Stimulated activated CD4-positive, alpha-beta T cell treated with anti-CD3 and anti-CD28 coated beads, Interleukin-15, amount 100 ng/mL, for 1 hour (primary cell): ENCODE measurements at regions not wholly inside any gene's neighbourhood (a gene's known extent, or its start where the extent isn't known, plus 50 kb on each side); places are given as distances from the start of the nearest gene placed in this dataset.
"Not testable (repeated sequence)": the region's sequence is repeated elsewhere in the genome, so short reads cannot be mapped to it uniquely, and the experiment has no call there.

Source experiments
- DNase-seq, 2 donors: peaks; one replicate each; pipeline ENCODE4 v3.0.0-alpha.2; 2020; ENCODE audit warnings: low read depth in 1 of 2, low spot score in 1 of 2

DNA sequence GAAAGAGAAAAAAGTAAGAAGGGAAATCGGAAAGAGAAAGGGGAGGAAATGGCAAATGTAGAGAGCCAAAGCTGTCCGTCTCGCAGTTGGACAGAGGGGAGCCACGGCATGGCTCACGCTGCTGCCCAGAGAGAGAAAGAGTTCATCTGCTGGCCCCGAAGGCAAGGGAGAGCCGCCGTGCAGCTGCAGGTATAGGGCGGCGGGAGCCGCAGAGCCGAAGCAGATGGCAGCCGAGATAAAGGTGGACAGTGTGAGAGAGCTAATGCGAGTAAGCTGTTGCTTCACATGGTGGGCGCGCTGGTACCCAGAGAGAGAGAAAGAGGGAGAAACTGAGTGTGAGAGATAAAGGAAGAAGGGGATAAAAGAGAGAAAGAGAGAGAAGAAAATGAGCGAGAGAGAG, 188.4 kb upstream of the PPP1R26 start:
- DNase-seq, result no peak

DNA sequence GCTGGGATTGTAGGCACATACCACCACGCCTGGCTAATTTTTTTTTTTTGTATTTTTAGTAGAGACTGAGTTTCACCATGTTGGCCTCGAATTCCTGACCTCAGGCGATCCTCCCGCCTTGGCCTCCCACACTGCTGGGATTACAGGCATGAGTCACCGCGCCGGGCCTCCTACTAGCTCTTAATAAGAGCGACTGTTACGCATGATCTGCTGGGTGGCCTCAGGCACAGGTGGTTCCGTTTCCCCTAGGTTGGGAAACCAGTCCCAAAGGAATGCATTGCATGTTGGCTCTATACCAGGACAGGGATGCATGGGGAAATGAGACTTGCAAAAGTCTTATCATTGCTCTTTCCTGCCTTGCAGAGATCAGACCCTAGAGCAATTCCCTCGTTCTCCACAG, 184.7 kb upstream of the PPP1R26 start:
- DNase-seq, result no peak

DNA sequence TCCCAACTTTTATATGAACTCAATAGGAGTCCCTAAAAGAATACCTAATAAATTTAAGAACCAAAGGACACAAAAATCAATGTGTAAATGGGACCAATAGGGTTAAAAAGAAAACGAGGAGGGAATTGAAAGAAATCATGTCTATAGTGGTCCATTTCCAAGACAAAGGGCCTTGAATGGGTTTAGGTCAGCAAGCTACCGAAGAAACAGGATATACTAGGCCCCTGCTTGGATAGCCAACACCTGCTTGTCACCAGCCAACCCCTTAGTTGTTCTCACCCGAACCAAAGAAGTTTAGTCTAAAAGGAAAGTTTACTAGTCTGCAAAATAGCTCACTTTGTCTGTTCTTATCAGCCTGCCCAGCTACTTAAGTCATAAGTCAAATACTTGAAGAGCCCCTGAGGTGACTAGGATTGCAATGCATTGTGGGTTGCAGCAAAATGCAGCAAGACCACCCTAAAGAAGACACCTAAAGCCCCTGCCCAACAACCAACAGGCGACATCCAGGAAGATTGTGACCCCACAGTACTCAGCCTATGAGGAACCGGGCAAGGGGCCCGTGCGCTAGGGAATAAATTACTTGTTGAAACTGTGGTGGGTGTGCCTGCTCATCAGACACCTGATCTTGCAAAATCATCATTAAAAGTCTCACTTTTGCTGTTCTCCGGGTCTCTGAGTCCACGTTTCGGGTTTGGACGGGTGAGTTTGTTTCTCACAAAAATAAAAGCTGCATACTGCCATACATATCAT, 183.9 kb upstream of the PPP1R26 start:
- DNase-seq, result no peak

DNA sequence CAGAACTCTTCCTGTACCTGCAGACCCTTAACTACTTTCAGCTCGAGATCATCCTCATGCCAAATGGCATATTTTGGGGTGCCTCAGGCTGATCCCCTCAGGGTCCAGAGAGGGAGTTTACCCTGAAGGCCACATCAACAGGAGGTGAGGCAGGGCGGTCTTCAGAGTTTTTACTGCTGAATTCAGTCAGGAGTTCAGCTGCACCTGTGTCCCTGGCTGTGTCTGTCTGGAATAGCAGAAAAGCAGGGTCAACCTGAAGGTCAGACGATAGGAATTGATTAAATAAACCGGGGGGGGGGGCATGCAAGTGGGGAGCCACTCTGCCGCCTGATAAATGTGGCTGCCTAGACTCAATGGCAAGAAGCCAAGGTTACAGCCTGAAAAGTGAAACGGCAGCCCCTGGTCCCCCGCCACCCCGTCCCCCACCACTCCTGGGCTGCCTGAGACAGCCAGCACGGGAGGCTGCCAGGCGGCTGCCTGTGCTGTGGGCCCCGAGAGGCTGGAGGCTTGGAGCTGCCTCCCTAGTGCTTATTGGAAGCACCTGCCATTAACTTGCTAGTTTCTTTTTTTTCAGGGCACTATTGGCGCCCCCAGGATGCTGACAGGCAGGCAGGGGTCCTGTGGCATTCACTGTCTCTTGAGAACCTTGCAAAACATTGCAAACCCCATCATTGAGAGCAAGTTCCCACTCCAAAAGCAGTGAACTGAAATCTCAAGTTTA, 182.7 kb upstream of the PPP1R26 start:
- DNase-seq, result no peak

DNA sequence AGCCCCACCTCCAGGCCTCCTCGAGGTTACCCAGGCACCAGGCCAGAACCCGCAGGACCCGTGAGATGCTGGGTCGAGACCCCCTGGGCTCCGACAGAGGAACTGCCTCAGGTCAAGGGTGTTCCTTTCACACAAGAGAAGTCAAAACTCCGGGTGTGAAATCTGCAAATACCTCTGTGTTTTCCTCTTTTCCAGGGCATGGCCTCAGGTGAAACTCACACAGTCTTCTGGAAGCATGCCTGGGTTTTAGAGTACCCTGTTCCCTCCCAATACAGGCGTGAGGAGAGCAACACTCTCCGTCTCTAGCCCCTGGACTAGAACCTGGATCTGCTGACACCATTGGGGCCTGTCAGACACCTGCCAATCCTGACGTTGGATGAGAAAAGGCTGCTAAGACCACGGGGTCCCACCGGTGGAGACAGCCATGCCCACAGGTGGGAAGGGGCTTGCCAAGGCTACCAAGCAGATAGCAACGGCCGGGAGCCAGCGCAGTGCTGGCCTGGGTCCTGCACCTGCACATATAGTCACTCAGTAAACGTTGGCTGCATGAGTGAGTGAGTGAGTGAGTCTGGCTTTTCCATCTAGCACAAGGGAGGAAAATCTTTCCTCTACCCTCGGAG, 182.0 kb upstream of the PPP1R26 start:
- no peak for DNase-seq

DNA sequence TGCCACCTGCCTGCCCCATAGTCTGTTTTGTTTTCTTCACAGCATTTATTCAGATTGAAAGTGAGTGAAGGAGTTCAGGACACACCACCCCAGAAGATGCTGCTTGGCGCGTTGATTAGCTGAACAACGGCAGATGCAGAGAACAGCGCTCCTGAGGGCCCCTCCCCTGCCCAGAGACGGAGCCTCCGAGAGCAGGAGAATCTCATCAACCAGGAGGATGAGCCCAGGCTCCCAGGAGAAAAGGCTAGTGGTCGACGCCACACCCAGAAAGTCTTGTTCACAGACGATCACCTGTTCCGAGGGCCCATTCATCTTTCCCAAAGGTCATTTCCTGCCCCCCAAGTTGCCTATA, 180.4 kb upstream of the PPP1R26 start:
- DNase-seq, result no peak

DNA sequence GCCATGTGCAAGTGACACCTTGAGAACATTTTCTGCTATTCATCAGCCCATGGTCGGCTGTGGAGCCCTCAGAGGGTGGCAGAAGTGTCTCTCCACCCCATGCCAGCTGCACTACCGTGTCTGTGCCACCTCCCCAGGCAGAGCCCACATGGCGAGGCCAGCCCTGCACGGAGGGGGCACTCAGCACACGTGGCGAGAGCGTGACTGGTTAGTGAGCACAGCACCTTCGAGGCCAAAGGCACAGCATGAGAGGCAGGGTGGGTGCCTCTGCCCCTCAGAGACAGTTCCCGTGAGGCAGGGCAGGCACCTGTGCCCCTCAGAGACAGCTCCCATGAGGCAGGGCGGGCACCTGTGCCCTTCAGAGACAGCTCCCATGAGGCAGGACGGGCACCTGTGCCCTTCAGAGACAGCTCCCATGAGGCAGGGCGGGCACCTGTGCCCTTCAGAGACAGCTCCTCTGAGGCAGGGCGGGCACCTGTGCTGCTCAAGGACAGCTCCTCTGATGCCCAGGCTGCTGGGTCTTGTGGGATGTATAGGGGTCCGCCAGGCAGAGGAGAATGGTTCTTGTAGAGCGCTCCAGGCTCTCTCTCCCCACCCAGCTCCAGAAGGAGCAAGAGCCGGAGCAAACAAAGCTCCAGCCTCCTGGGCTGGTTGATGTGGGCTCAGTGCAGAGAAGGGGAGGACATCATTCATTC, 179.8 kb upstream of the PPP1R26 start:
- no peak for DNase-seq

DNA sequence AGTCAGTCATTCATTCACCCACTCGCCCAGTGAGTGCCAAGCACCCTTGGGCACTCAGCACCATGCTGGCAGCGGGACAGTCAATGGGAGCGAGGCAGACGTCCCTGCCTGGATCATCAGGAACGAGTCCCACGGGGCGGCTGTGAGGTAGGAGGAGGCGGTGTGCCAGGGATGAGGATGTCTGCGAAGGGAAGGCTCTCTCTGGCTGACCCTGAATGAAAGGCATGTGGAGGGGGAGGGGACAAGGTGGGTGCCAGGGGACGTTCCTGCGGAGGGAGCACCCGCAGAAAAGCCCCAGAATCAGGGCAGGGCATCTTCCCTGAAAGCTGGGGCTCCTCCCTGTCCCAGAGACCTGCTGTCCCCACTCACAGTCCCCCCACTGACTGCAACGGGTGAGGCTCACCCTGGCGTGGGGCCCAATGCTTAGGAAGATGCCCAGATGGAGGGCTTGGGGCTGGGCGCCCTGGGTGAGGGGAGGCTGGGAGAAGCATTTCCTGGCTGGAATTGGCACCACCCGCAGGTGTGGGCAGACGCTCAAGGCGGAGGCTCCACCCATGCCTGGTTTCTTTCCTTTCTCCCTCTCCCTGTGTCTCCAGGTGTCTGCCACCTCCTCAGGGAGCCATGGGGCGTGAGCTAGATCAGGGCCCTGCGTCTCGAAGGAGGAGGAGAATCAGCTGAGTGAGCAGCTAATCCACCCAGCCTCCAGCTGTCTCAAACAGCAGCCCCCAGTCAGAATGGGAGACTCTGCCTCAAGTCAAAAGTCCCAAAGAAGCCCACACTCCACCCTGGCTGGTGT, 179.0 kb upstream of the PPP1R26 start:
- no peak for DNase-seq

DNA sequence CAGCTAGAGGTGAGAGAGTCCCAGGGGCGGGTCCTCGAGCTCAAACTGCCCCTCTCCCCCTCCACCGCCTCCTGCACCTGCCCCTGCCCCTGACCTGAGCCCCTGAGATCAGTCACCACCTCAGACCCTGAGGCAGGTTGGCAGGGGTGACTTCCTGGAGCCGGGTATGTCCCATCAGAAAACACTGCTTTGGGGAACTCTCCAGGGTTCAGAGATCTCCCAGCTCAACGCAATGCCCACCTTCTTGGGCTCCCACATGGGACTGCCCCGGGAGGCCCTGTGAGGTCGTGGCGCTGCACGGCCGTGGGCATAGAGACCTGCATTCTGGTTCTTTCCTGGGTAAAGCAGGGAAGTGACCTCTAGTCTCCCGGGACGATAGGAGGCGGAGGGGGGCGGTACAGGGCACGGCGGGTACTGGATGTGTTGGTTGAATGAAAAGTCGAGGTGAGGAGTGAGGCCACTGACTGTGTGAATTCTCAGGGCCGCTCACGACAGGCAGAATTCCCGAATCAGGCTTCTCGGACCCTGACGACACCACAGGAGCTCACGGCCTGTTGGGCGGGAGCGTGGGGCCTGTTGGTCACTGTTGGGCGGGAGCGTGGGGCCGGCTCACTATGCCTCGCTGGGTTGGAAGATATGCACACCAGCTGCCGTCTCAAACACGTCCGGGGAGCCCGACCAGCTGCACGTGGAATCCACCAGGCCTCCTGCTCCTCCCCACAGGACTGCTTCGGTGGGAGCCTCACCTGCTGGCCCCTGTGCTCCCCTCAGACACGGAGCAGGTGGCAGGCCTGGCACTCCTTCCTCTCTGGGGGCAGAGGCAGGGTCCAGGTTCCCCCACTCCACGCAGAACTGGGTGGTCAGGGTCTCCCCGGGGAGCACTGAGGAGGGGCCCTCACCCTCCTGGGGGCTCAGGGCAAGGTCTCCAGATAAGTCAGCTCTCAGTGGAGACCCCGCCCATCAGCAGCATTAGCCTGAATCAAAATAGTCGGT, 178.0 kb upstream of the PPP1R26 start:
- DNase-seq, result no peak

DNA sequence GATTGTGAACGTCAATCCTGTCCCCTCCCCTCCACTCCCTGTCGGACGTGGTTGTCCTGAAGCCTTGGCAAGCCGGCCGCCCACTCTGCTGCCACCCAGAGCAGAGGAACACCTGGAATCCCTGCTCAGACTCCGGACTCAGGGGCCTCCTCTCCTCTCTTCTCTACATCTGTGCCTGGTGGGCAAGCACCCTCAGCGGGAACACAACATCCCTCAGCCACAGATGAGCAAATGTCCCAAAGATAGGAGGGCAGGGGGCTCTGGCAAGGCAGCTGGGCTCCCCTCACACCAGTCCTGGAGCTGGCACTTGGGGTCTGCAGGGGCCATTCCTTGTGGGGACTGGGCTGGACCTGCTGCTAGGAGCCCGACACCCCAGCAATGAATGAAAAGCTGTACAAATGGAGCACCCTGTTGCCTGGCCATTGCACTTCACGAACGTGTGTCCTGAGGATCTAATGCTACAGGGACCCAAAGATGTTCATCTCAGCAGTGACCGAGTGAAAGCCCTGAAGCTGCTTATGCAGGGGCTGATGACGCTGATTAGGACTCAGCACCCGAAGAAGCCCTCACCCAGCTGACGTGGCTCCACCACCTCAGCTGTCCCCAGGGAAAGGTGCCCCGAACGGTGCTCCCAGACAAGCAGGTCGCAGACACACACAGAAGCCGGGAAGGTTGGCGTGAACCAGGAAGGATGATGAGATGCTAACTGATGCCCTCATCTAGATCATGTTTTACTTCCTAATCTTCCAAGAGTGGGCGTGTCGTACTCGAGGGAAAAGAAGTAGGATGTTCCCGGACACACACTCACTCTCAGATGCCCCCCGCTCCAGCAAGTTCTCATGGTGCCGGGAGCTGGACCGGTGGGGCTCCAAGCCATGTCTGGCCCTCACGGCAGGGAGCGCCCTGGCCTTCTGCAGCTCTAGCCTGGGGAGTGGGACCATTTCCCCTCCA, 177.0 kb upstream of the PPP1R26 start:
- no peak for DNase-seq

DNA sequence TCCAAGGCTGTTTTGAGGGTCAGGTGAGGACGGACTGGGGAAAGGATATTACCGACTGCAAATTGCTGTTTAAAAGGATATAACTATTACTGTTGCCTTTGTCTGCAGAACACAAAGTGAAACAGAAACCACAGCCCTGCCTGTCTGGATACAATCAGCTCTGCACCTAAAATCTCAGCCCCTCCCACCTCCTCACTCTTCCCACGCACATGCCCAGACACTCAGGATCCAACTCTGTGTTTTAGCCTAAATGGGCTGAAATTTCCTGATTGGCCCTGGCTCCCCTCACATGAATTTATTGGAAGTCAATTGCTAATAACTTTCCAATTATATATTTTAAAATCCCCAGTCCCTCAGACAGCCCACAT, 176.3 kb upstream of the PPP1R26 start:
- DNase-seq, result no peak

DNA sequence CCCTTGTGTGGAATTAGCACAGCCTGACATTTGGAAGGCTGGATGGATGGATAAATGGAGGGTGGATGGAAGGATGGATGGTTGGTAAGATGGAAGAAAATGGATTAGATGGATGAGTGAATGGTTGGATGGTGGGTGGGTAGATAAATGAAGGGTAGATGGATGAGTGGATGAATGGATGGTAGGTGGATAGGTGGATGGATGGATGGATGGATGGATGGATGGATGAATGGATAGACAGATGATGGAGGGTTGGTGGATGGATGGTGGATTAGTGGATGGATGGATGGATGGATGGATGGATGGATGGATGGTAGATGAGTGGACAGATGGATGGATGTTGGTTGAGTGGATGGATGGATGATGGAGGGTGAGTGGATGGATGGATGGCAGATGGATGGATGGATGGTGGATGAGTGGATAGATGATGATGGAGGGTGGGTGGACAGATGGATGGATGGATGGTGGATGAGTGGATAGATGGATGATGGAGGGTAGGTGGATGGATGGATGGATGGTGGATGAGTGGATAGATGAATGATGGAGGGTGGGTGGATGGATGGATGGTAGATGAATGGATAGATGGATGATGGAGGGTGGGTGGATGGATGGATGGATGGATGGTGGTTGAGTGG, 175.6 kb upstream of the PPP1R26 start:
- DNase-seq, result no peak

DNA sequence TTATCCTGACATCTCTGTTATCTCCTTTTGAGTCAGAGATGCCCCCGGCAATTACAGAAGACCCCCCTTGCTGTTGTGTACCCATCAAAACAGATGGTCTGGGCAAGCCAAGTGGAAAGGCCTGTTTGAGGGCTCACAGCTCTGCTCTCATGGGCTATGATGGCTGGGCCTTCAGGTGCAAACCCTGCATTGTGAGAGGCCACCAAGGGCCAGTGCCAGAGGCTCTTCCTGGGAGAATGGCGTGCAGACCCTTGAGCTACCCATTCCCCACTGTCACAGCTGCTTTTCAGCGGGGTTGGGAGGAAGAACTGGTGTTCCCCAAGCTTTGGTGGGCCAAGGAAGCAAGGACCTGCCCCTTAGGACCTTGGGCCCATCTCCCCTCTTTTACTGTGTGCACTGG, 174.7 kb upstream of the PPP1R26 start:
- no peak for DNase-seq

DNA sequence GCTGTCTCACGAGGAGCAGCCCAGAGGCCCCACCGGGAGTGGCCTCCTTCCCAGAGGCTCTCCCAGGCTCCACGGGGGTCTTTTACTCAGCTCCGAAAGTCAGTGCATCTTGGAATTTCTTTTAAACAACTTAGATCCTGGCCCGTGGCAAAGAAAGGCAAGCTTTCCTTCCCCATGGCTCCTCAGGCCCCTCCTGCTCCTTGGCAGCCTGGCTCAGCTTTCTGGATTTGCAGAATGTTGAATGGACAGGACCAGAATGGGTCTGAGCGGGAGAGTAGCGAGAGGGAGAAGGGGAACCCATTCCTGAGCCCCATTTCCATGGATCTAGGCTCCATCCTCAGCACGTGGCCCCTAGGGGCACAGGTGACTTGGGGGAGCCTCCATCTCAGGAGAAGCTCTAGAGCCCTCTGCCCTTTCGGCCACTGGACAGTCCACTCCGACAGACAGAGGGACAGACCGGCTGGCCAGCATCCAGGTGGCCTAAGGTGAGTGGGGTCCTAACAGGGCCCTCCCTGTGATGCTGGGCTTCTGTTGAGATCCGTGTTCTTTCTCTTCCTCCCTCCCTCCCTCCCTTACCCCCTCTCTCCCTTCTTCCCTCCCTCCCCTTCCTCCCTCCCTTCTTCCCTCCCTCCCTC, 173.9 kb upstream of the PPP1R26 start:
- DNase-seq, result no peak

DNA sequence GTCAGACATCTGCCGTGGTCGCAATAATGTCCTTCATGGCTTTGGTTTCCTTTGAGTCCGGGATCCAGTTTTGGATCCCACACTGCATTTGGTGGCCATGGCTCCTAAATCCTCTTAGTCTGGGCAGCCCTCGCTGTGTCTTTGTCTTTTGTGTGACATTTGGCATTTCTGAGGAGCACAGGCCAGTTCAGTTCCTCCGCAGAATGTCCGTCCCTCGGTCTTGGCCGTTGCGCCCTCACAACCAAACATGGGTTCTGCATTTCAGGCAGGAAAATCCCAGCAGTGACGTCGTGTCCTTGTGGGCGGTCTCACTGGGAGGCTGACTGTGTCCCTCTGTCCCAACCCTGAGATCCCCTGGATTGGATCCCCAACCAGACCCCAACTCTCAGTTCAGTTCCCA, 172.9 kb upstream of the PPP1R26 start:
- DNase-seq, result no peak

DNA sequence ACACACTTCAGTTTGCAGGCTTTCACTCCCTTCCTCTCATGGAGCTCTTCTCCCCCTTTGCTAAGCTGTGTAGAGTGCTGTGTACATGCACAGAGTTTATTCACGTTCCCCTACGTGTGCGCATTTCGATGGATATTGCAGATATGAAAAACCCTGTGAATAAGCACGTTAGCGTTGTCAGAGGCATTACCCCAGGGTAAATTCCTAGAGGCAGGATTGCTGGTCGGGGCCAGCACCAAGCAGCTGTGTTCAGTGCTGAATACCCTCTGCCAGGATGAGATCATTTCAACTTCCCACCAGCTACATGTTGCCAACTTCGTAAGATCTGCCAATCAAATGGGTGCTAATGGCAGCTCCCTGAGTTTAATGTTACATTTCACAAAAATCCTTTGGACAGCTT, 172.3 kb upstream of the PPP1R26 start:
- DNase-seq, result no peak

DNA sequence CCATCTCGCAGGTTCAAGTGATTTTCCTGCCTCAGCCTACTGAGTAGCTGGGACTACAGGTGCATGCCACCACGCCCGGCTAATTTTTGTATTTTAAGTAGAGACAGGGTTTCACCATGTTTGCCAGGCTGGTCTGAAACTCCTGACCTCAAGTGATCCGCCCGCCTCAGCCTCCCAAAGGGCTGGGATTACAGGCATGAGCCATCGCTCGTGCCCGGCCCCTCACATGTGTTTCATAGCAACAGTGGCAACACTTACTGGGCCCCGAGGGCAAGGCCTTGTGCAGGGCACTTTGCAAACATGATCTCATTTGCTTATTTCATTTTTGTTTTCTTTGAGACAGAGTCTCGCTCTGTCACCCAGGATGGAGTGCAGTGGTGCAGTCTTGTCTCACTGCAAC, 171.7 kb upstream of the PPP1R26 start:
- DNase-seq, result not testable (repeated sequence)
